T-cell (primary cell): ENCODE measurements at regions not wholly inside any gene's neighbourhood (a gene's known extent, or its start where the extent isn't known, plus 50 kb on each side); places are given as distances from the start of the nearest gene placed in this dataset.

Source experiments
- ATAC-seq, 4 experiments: fragments of 200-7000 bp in 3 of 4; fragments of 150-1000 bp in 1 of 4; cut with Tn5 transposase; replicated peaks in 1 of 4; 1 replicate in 3 of 4; 2 replicates in 1 of 4; pipeline ENCODE4 v1.10.0; 2021; ENCODE audit warnings: moderate library complexity in 3 of 4, mild to moderate bottlenecking in 2 of 4, moderate number of reproducible peaks in 1 of 4
- CTCF ChIA-PET, 2 donors: fragments of 300-600 bp; sonication (Branson Sonifier 250); formaldehyde crosslinking; loops; one replicate each; lab custom pipeline; 2022; ENCODE audit warnings: antibody characterized with exemption in 2 of 2; lab: Charles Lee
- POLR2A ChIA-PET, 2 donors: fragments of 300-600 bp; sonication (Branson Sonifier 250); formaldehyde crosslinking; loops; one replicate each; lab custom pipeline; 2022; ENCODE audit warnings: antibody characterized with exemption in 2 of 2; lab: Charles Lee
- DNase-seq, 35 experiments: peaks; one replicate each; pipeline versions ENCODE4 v3.0.0 to v3.0.0-alpha.2; 2013 to 2023
- H3K27ac ChIP-seq: one replicate; pipeline ENCODE4 v1.5.1; 2013; ENCODE audit warnings: low read length
- H3K27me3 ChIP-seq, 2 experiments: replicated peaks in 1 of 2; 1 replicate in 1 of 2; 2 replicates in 1 of 2; pipeline versions ENCODE4 v1.6.1 to v1.7.0; 2013; ENCODE audit warnings: low read length in 1 of 2, mixed read lengths in 1 of 2; ENCODE audit not compliant: control insufficient read depth in 2 of 2, insufficient read depth in 2 of 2; ENCODE audit errors: extremely low read depth in 1 of 2
- H3K36me3 ChIP-seq, 2 donors: 1 replicate in 1 of 2; 2 replicates in 1 of 2; pipeline versions ENCODE4 v1.6.1 to v1.7.0; 2013; ENCODE audit warnings: low read length in 1 of 2; ENCODE audit not compliant: control insufficient read depth in 2 of 2, insufficient read depth in 1 of 2; ENCODE audit errors: extremely low read depth in 1 of 2
- H3K4me1 ChIP-seq, 2 experiments: 1 replicate in 1 of 2; 2 replicates in 1 of 2; pipeline versions ENCODE4 v1.6.1 to v1.7.0; 2013; ENCODE audit warnings: low read length in 2 of 2, mixed read lengths in 1 of 2; ENCODE audit not compliant: insufficient read depth in 2 of 2, control insufficient read depth in 1 of 2; ENCODE audit errors: extremely low read depth in 1 of 2
- H3K4me3 ChIP-seq, 2 donors: 1 replicate in 1 of 2; 2 replicates in 1 of 2; pipeline versions ENCODE4 v1.5.1 to v1.7.0; 2013; ENCODE audit warnings: mild to moderate bottlenecking in 2 of 2, low read length in 1 of 2, moderate library complexity in 1 of 2; ENCODE audit not compliant: control insufficient read depth in 1 of 2; ENCODE audit errors: extremely low read depth in 1 of 2
- H3K9me3 ChIP-seq: 2 replicates; pipeline ENCODE4 v1.7.0; 2013
- H3K27ac Mint-ChIP-seq, 2 donors: one replicate each; pipeline ENCODE4 v1.8.0; 2020 to 2021; ENCODE audit warnings: mild to moderate bottlenecking in 2 of 2, mixed read lengths in 2 of 2
- H3K27me3 Mint-ChIP-seq, 2 donors: one replicate each; pipeline ENCODE4 v1.8.0; 2021 to 2022; ENCODE audit warnings: mixed read lengths in 2 of 2
- H3K36me3 Mint-ChIP-seq: one replicate; pipeline ENCODE4 v1.8.0; 2021; ENCODE audit warnings: mixed read lengths
- H3K4me1 Mint-ChIP-seq, 3 donors: one replicate each; pipeline ENCODE4 v1.8.0; 2020 to 2022; ENCODE audit warnings: mixed read lengths in 3 of 3, mild to moderate bottlenecking in 1 of 3
- H3K4me3 Mint-ChIP-seq, 3 donors: one replicate each; pipeline ENCODE4 v1.8.0; 2020 to 2022; ENCODE audit warnings: mild to moderate bottlenecking in 3 of 3, mixed read lengths in 3 of 3, moderate library complexity in 3 of 3
- H3K9me3 Mint-ChIP-seq, 3 donors: one replicate each; pipeline ENCODE4 v1.8.0; 2020 to 2022; ENCODE audit warnings: mixed read lengths in 3 of 3
- WGBS: methylation state at CpG from one replicate; pipeline ENCODE4 v1.1.5; 2013; ENCODE audit warnings: missing lambda C conversion rate; ENCODE audit not compliant: insufficient coverage; 5-methylcytosine and 5-hydroxymethylcytosine counted together

- Mint-ChIP-seq H3K4me3 (no peak overlapping the region), H3K9me3 (no peaks in the 10 kb centered on the region), H3K27me3 (peaks cover 4 to 24% of the 10 kb centered on the region in 2 donors), H3K36me3 (no peaks in the 10 kb centered on the region), H3K27ac (no peak overlapping the region), H3K4me1 (no peaks in the 10 kb centered on the region)
- H3K9me3 ChIP-seq, result no peaks in the 10 kb centered on the region
- no peak for DNase-seq
- no peak overlapping the region for H3K27ac ChIP-seq
- no peak overlapping the region for H3K4me3 ChIP-seq
- no peaks in the 10 kb centered on the region for H3K4me1 ChIP-seq
- ATAC-seq, result no peak
- H3K27me3 ChIP-seq, result peaks cover 0 to 3% of the 10 kb centered on the region in 2 experiments
- H3K36me3 ChIP-seq, result no peaks in the 10 kb centered on the region
- WGBS, result no CpG with 5 or more reads among the region's 2 CpGs
- ChIA-PET CTCF (no interaction called here), POLR2A (no interaction called here)
Measured at GRCh38 chr3:102571720-102572384, 137.0 kb downstream of the ZPLD1 start.

DNA sequence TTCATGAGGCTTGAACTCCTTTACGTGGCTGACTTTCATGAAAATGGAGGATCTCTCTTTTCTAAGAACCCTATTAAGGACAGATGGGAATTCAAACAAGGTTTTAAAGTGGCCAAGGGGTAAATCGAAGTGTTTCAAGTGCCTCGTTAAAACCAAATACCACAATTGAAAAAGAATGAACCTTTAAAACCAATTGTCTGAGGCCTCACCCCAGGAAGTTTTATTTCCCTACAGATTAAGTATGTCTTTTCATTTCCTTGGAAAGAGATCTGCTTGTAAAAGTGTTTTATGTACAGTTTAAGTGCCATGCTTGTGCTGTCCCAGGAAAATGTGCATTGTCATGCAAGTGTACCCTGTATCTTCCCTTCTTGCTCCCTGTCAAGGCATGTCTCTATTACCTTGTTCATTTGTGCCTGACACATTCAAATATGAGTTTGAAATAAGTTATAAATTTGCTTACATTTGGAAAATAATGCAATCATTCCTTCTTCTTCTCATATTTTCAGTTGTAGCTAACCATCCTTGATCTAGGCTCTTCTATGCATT is 138.7 kb downstream of the ZPLD1 start:
- Mint-ChIP-seq H3K27ac (no peak overlapping the region), H3K36me3 (no peaks in the 10 kb centered on the region), H3K9me3 (no peaks in the 10 kb centered on the region), H3K4me1 (no peaks in the 10 kb centered on the region), H3K27me3 (peaks cover 0 to 16% of the 10 kb centered on the region in 2 donors), H3K4me3 (no peak overlapping the region)
- Histone ChIP-seq H3K9me3 (no peaks in the 10 kb centered on the region), H3K4me3 (no peak overlapping the region), H3K27ac (no peak overlapping the region), H3K27me3 (peaks cover 0 to 3% of the 10 kb centered on the region in 2 experiments), H3K36me3 (no peaks in the 10 kb centered on the region), H3K4me1 (no peaks in the 10 kb centered on the region)
- ChIA-PET CTCF (no interaction called here), POLR2A (no interaction called here)
- no peak for ATAC-seq
- no CpG with 5 or more reads among the region's 3 CpGs for WGBS
- no peak for DNase-seq

DNA sequence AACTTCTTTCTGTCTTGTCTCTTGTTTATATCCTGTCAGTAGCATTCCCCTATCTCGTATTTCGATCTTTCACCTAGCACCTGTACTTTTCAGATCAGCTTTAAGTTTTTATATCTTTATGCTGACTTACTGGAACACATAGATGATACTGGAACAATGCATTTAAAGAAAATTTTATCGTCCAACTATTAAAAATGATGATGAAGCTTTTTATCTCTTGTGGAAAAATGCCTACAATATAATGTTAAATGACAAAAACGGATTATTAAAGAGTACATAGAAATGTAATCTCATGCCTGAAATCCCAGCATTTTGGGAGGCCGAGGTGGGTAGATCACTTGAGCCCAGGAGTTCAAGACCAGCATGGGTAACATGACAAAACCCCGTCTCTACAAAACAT is 139.5 kb downstream of the ZPLD1 start:
- H3K4me1 ChIP-seq, result no peaks in the 10 kb centered on the region
- H3K4me3 Mint-ChIP-seq, result no peak overlapping the region
- peaks cover 0 to 3% of the 10 kb centered on the region in 2 experiments for H3K27me3 ChIP-seq
- H3K4me1 Mint-ChIP-seq, result no peaks in the 10 kb centered on the region
- no peak overlapping the region for H3K4me3 ChIP-seq
- H3K27ac Mint-ChIP-seq, result no peak overlapping the region
- ChIA-PET CTCF (interaction anchor here in 1 of 2 donors (0.7 kb wide), 2 partner anchors 572 to 1598 kb away, joined by 3 to 4 read pairs; no protein-coding TSS in a partner anchor), POLR2A (no interaction called here)
- DNase-seq (no peak), ATAC-seq (no peak)
- 67% methylated on average over 1 of the region's 6 CpGs for WGBS
- no peaks in the 10 kb centered on the region for H3K9me3 ChIP-seq
- H3K36me3 Mint-ChIP-seq, result no peaks in the 10 kb centered on the region
- no peak overlapping the region for H3K27ac ChIP-seq
- H3K36me3 ChIP-seq, result no peaks in the 10 kb centered on the region
- no peaks in the 10 kb centered on the region for H3K9me3 Mint-ChIP-seq
- peaks cover 0 to 15% of the 10 kb centered on the region in 2 donors for H3K27me3 Mint-ChIP-seq

DNA sequence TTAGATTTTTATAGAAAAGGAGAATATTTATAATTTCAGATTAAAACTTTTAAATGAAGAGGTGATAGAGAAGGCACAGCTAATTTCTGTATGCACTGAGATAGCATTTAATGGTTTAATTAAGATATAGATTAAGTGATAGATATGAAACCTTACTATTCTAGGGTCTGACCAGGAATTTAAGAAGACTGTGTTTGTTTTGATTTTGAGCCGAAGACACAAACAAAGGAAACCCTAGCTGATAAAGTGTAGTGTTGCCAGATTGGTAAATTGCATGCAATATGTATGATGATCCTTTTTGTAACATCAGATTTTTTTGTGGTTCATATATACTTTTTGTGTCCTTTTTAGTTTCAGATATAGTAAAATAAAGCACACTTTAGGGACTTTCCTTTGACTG is 141.8 kb downstream of the ZPLD1 start:
- ChIA-PET POLR2A (no interaction called here), CTCF (no interaction called here)
- Mint-ChIP-seq H3K4me3 (no peak overlapping the region), H3K27me3 (peaks cover 0 to 9% of the 10 kb centered on the region in 2 donors), H3K9me3 (no peaks in the 10 kb centered on the region), H3K27ac (no peak overlapping the region), H3K36me3 (no peaks in the 10 kb centered on the region), H3K4me1 (no peaks in the 10 kb centered on the region)
- Histone ChIP-seq H3K27me3 (peaks cover 0 to 3% of the 10 kb centered on the region in 2 experiments), H3K36me3 (no peaks in the 10 kb centered on the region), H3K9me3 (no peaks in the 10 kb centered on the region), H3K27ac (no peak overlapping the region), H3K4me3 (no peak overlapping the region), H3K4me1 (no peaks in the 10 kb centered on the region)
- DNase-seq, result no peak
- ATAC-seq, result no peak
- WGBS, result no CpG with 5 or more reads among the region's 1 CpG

DNA sequence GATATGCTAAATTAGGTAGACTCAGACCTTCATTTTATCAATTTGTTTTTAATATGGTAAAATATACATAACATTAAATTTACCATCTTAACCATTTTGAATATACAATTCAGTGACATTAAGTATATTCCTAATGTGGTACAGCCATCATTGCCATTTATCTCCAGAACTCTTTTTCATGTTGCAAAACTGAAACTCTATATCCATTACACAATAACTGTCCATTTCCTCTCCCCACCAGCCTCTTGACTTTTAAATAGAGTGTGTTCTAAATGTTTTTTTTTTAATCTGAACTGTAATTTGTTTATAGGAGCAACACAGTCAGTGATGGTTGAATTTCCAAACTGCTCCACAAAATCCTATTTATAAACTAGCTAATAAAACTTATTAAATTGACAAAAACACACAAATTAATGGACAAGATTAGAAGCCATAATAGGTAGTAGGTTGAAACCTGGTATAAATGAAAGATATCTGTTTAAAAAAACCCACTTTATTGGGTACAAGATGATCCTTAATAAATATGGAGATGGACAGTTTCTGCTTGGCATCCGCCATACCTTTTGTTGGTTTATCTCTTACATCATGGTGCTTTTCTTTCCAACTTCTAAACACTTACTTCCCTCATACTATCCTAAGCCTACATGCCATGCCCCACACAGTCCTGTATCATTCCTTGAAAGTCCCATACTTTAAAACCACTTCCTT is 142.4 kb downstream of the ZPLD1 start:
- POLR2A ChIA-PET, result no interaction called here

GRCh38 chr3:102580760-102581159 is 145.9 kb downstream of the ZPLD1 start:
- CTCF ChIA-PET, result no interaction called here
- H3K36me3 ChIP-seq, result no peaks in the 10 kb centered on the region
- no peaks in the 10 kb centered on the region for H3K27me3 ChIP-seq
- H3K4me1 ChIP-seq, result no peaks in the 10 kb centered on the region
- Mint-ChIP-seq H3K27ac (no peak overlapping the region), H3K9me3 (no peaks in the 10 kb centered on the region), H3K27me3 (peaks cover 0 to 7% of the 10 kb centered on the region in 2 donors), H3K4me1 (no peaks in the 10 kb centered on the region), H3K36me3 (no peaks in the 10 kb centered on the region), H3K4me3 (no peak overlapping the region)
- no peak overlapping the region for H3K27ac ChIP-seq
- ATAC-seq (no peak), DNase-seq (no peak)
- no peaks in the 10 kb centered on the region for H3K9me3 ChIP-seq
- H3K4me3 ChIP-seq, result no peak overlapping the region
- POLR2A ChIA-PET, result no interaction called here

More for the DNA sequence above, 142.4 kb downstream of the ZPLD1 start:
- Histone ChIP-seq H3K27me3 (peaks cover 0 to 3% of the 10 kb centered on the region in 2 experiments), H3K9me3 (no peaks in the 10 kb centered on the region), H3K36me3 (no peaks in the 10 kb centered on the region), H3K4me1 (no peaks in the 10 kb centered on the region), H3K27ac (no peak overlapping the region), H3K4me3 (no peak overlapping the region)
- WGBS, result 100% methylated on average over 1 of the region's 1 CpG
- CTCF ChIA-PET, result no interaction called here
- H3K36me3 Mint-ChIP-seq, result no peaks in the 10 kb centered on the region
- peaks cover 0 to 8% of the 10 kb centered on the region in 2 donors for H3K27me3 Mint-ChIP-seq
- no peak overlapping the region for H3K27ac Mint-ChIP-seq
- ATAC-seq (no peak), DNase-seq (no peak)
- no peaks in the 10 kb centered on the region for H3K4me1 Mint-ChIP-seq
- no peak overlapping the region for H3K4me3 Mint-ChIP-seq
- H3K9me3 Mint-ChIP-seq, result no peaks in the 10 kb centered on the region
